ENCODE measurements at regions not wholly inside any gene's neighbourhood (a gene's known extent, or its start where the extent isn't known, plus 50 kb on each side); places are given as distances from the start of the nearest gene placed in this dataset.
"Not testable (repeated sequence)": the region's sequence is repeated elsewhere in the genome, so short reads cannot be mapped to it uniquely, and the experiment has no call there.

DNA sequence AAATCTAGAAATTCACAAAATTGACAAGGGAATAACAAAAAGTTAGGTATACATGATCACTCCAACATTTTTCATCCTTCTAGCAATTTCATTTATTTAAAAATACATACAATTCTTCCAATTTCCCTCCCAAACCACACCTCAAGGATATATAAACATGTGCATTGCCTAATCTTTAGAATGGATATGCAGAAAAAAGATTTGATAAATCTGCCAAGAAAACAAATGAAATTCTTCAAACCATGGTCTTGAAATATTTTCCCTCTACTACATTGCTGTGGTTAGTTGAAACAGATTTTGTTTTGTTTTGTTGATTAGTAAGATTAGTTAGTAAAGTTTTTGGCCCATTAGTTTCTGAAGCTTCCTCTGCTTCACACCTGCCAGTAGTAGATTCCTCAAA lies 703.3 kb upstream of the CCDC179 start:
- DNase-seq (ENCODE audit: low read depth), result peak; percentile 54

DNA sequence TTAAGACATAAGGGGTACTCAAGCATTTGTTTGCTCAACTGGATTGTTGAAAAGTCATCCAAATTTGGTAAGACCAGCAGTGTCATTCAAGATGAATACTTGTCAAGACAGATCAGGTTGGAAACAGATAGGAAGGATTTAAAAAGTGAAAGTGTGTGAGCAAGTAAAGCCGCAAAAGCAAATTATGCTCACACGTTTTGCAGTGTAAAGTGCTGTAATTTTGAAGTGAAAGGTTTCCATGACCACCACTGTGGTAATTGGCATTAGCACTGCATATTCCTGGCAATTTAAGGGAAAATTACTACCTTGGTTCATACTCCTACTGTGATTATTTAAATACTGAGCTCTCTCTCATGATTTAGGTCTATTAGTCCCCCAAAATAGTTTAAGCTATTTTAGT lies 704.1 kb upstream of the CCDC179 start:
- DNase-seq (ENCODE audit: low read depth), result no peak

DNA sequence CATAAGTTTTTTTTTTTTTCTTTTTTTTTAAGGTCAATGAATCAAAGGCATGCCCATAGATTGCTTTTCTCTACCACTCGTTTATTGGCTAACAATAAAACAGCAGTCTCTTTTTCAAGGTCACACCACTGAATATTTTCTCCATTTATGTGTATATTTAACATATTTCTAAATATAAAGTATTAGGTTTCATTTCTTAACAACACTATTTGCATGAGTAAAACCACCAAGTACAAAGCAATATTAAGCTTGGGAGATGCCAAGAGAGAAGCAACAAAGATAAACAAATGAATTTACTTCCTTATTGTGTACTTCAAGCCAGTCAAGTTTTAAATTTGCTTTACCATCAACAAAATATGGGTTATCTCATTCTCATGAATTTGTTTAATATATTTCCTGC lies 708.9 kb upstream of the CCDC179 start:
- DNase-seq (ENCODE audit: low read depth), result peak; percentile 23

DNA sequence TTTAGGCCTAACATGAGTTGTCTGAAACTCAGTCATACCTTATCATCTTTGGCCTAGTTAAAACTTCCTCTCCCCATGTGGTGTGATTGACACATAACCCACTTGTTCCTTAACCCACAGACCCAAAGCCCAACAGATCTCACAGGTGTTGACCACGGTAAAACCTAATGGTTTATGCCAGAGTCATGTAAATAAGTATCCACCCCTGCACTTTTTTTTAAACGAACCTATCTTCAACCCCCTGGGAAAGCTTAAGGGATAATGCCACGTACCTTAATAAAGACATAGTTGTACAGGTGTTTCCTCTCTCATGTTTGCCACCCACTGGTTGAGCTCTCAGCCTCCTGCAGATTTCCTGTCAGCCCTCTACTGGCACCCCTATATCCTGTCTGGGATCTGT lies 709.3 kb upstream of the CCDC179 start:
- peak; percentile 18 for DNase-seq (ENCODE audit: low read depth)

DNA sequence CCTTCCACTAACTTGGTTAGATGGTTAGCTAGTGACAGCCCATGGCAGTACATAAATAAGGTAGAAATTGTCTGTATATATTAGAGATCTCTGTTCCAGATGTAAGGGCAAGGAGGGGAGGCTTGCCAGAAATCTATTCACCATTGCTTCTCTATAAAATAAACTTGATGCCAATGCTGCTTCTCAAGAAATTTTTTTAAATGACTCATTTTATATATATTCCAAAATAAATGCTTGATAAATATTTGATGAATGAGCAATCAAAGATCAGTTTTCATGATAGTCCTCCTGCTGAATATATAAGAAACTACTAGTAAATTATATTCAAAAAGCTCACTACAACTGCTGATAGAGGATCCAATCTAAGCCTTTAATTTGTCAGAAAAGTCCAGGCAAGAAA lies 710.6 kb upstream of the CCDC179 start:
- DNase-seq (ENCODE audit: low read depth), result peak; percentile 61

DNA sequence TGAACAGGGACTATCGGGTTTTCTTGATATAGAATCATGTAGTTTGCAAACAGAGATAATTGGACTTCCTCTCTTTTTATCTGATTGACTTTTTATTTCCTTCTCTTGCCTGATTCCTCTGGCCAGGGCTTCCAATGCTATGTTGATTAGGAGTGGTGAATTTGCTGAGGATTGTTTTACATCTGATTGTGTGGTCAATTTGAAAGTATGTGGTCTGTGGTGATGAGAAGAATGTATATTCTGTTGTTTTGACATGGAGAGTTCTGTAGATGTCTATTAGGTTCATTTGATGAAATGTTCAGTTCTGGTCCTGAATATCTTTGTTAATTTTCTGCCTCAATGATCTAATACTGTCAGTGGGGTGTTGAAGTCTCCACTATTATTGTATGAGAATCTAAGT lies 713.2 kb upstream of the CCDC179 start:
- peak; percentile 70 for DNase-seq (ENCODE audit: low read depth)

DNA sequence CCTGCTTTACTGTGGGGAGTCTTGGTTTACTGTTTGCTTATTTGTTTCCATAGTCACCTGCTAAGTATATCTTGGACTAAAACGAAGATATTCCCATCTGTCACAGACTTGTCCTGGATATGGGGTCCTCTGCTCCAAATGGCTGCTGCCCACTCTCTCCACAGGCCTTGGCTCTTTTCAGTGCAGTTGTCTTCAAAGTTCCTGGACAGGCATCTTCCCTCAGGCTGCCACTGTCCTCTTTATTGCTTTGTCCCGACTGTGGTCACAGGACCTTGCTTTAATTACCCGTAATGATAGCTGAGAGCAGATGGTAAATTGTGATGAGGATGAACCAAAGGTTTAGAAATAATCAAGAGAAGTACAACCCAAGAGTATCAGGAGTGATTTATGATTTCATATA lies 713.9 kb upstream of the CCDC179 start:
- DNase-seq (ENCODE audit: low read depth), result no peak

DNA sequence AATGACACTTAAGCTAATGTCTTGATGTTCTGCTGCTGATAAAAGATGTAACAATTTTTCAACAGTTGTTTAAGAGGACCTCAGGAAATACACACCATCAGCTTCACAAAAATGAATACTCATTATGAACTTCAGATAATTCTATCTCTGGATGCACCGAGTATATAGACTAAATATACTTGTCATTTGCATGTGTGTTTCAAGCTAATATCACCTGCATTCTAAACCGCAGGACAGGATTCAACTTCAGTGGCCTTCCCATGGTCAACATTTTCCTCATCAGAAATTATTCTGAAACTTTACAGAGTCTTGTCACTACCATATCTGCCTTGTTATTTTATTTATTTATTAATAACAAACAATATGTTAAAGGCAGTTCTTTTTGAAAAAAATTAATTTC lies 717.0 kb upstream of the CCDC179 start:
- no peak for DNase-seq (ENCODE audit: low read depth)

DNA sequence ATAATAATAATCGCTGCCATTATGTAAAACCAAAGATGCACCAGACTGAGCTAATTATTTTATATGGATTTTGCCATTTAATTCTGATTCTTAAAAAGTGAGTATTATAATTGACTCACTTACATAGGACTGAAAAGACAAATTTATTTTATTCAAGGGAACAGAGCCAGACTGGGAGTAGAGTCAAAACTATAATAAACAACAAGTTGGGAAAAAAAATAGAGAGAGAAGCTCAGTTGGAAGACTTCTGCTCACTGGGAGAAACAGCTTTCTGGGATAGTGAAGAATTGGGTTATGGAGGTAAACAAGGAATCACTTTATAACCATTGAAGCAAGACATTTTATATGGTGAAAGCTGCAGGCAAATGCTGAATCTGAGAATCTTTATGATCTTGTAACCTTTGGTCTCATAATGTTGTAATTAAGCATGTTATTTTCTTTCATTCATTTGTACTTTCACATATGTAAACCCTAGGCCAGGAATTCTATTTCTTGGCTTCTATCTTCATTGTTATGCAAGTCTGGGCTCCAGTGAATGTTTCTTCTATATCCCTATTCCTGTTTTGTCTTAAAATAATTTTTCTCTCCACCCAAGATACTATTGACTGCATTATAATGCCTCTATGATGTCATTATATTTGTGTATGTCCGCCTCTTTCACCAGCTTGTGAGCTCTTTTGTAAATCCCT lies 725.3 kb upstream of the CCDC179 start:
- peak; percentile 21 for DNase-seq (ENCODE audit: low read depth)

DNA sequence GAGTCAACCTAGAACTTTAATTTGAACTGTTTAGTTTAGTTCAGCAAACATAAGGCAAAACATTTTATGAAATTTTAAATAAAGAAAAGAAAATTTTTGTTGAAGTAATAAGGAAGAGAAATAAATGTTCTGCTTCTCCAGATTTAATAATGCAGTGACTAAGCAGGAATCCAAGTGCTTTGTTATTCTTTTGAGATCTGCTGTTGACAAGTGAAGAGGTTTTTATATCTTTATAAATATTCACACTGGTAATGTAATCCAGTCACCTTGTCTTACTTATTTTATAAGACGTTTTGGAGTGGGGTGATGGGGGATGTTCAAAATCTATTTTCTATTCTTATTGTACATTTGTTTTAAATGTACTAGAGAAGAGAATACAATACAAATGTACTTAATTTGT lies 725.9 kb upstream of the CCDC179 start:
- DNase-seq (ENCODE audit: low read depth), result peak; percentile 42

DNA sequence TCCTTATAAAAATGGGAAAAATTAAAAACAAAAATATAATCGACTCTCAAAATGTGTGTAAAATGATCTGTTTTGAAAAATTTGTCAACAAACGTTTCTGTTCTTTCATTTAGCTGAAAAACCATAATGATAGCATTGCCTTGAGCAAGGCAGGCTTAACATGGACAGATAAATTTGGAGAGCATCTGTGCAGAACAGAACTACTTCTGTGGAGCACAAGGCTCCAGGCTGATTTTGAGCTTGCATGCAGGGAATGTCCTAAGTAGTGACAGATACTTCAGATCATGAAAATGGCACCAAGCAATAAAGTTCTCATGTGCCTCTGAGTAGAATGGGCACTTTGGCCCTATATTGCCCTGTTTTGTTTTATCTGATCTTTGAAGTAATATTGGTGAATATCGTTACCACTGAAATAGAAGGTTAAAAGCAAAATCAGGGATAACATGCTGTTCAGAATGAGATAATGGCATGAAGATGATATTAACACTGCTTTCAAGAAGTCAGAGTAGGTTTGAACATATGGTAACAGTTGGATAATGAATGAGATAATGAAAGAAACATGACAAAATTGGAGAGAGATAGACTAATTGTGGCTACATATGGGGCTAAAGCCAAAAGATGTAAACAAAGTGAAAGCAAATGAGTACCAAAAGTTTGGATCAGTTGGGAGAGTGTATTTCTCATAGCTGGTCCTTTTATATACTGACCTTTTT lies 730.5 kb upstream of the CCDC179 start:
- DNase-seq (ENCODE audit: low read depth), result no peak

DNA sequence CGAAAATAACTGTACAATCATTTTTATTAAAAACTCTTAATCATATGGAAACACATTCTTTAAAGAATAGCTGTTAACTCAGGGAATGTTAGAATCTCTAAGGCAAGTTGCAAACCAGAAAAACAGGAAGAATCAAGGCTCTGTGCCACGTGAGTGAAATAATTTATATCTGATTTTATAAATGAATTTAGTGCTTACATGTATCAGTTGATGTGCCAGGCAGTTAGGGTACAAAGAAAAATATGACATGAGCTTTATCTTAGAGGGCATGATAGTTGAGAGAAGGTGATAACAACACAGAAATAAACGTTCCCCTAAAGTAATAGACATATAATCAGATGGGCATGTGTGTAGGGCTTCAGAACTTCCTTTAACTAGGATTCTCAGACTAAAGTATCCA lies 734.5 kb upstream of the CCDC179 start:
- no peak for DNase-seq (ENCODE audit: low read depth)

DNA sequence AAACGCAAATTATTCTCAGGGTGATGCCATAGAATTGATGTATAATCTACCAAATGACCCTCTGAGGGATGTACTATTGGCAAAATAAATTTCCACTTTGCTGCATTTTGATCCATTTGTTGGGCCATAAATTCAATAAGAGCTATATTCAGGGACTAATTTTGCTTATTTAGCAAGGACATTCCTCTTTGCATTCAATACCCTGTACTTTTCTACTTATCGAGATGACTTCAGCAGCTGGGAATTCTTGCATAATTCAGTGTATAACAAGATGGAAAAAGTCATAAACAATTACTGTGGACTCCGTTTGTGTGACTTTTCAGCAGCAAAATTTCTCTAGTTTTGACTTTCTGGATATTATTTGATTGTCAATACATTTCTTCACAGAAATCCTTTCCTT lies 744.7 kb upstream of the CCDC179 start:
- DNase-seq (ENCODE audit: low read depth), result peak; percentile 52

DNA sequence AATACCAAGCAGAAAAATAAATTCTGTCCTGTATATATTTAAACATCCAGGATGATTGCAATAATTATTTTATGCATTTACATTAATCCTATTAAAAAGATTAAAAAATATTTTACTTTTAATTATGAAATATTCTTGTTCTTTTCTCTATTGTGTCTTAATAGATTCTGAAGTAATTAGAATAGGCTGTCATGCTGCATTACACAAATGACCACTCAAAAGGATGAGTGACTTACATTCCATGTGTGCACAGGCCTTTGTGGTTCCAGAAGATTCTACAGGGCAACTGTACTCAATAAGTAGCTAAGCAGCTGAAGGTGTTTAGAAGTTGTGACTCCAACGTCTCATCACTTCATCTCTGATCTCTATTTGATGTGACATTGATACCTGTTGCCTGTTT lies 745.9 kb upstream of the CCDC179 start:
- no peak for DNase-seq (ENCODE audit: low read depth)

DNA sequence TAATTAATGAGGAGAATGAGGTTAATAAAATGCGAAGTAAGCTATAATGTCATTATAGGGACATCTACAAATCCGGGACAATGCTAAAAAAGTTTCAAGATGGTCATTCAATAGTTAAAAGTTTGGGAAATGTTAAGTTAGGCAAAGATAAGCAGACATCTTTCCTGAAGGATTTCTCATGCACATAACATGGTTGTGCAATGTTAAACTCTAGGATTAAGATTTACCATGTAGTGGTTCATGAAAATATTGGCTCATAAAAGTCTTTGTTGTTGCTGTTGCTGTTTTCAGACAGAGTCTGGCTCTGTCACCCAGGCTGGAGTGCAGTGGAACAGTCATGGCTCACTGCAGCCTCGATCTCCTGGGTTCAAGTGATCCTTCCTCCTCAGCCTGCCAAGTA lies 751.5 kb upstream of the CCDC179 start:
- DNase-seq (ENCODE audit: low read depth), result no peak

DNA sequence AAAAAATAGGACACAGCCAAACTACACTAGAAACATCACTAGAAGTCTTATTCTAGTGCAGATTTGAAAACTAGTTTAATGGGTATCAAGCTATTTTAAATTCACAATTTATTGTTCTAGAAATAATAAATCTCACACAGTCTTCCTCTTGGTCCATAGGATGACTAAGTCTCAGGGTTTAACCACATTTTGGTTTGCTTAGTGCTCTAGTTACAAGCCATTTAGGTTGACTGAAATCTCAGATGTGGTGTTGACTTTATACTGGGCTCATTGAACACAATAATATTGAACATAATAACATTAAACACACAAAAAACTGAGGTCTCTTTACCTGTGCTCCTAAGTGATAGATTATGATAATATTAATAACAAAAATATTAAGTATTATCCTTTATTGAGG lies 760.3 kb upstream of the CCDC179 start:
- peak; percentile 14 for DNase-seq (ENCODE audit: low read depth)

DNA sequence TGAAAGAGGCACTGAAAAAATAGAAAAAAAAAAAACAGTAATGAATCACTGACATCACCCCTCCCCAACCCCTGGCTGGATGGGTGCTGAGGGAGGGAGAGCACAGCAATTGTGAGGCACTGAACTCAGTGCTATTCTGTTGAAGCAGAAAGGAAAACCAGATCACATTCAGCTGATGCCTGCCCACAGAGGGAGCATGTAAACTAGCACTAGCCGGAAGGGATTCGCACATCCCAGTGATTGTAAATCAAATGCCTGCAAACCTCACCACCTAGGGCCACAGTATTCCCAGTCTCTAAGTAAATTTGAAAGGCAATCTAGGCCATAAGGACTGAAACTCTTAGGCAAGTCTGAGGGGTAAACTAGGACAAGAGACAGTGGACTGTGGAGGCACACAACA lies 772.0 kb upstream of the CCDC179 start:
- no peak for DNase-seq (ENCODE audit: low read depth)

DNA sequence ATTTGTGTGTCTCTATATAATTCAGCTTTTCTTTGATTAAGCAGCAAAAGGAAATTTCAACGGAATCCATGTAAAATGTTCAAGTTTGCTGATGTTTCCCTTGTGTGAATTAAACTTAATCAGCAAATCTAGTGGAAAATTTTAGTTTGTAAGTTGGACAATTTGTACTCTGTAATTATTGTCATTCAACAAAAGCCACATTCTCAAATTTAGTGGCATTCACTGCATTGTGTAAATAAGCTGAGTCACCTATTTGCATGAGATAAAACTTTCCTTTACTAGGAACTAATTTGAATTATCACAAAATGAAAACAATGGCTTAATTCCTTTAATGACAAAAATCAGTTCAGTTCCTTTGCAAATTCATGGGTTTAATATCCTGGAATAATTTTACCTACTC lies 784.2 kb upstream of the CCDC179 start:
- no peak for DNase-seq (ENCODE audit: low read depth)

DNA sequence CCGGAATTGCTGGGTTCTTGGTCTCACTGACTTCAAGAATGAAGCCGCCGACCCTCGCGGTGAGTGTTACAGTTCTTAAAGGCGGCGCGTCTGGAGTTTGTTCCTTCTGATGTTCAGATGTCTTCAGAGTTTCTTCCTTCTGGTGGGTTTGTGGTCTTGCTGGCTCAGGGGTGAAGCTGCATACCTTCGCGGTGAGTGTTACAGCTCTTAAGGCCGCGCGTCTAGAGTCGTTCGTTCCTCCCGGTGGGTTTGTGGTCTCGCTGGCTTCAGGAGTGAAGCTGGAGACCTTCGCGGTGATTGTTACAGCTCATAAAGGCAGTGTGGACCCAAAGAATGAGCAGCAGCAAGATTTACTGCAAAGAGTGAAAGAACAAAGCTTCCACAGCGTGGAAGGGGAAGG lies 792.1 kb upstream of the CCDC179 start:
- not testable (repeated sequence) for DNase-seq (ENCODE audit: low read depth)

DNA sequence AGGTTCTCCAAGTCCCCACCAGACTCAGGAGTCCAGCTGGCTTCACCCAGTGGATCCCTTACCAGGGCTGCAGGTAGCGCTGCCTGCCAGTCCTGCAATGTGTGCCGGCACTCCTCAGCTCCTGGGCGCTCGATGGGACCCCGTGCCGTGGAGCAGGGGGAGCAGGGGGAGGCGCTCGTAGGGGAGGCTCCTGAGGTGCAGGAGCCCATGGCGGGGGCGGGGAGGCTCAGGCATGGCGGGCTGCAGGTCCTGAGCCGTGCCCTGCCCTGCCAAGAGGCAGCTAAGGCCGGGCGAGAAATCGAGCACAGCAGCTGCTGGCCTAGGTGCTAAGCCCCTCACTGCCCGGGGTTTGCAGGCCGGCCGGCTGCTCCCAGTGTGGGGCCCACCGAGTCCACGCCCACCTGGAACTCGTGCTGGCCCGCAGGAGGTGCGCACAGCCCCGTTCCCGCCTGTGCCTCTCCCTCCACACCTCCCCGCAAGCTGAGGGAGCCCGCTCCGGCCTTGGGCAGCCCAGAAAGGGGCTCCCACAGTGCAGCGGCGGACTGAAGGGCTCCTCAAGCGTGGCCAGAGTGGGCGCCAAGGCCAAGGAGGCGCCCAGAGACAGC lies 792.9 kb upstream of the CCDC179 start:
- no peak for DNase-seq (ENCODE audit: low read depth)

DNA sequence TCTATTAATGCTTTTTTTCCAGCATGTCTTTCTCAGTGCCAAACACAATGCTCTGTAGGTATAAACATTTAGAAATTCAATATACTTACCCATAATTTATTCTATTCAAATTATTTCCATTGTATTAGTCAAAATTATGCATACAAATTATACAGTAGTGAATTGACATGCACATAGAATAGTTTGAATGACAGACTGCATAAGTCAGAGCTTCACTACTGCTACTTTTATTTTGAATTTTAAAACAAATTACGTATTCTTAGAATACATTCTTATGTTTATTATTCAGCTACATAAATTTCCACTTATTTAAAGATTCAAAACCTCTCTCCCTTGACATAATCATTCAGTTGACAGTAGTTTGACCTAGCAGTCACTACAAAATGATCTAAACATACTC lies 808.0 kb upstream of the CCDC179 start:
- DNase-seq (ENCODE audit: low read depth), result no peak

DNA sequence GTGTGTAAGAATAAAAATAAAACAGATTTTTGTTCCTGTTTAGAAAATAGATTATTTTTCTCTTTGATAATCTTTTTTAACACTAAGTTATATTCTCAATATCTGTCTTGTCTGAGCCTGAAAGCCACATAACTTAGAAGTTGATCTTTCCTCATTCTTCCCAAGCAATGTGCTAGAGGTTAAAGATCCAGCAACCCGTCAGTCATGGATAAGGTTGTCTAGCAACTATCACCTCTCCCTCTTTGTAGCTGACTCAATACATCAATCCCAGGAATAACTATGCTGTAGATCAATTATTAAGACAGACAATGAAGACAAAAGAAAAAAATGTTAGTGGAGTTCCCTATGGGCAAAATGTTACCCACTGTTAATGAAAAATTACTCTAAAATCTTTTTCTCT lies 813.1 kb upstream of the CCDC179 start:
- DNase-seq (ENCODE audit: low read depth), result no peak

DNA sequence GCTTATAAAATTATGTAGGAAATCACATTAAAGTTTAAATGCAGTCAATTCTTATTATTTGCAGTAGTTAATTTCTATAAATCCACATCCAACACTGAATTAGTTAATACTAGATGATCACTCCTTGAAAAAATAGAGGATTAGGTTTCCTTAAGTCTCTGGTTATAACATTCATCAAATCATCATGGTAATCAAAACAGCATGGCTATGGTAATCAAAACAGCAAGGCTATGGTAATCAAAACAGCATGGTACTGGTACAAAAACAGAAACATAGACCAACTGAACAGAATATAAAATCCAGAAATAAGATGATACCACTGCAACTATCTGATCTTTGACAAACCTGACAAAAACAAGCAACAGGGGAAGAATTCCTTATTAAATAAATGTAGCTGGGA lies 814.6 kb upstream of the CCDC179 start:
- DNase-seq (ENCODE audit: low read depth), result no peak

DNA sequence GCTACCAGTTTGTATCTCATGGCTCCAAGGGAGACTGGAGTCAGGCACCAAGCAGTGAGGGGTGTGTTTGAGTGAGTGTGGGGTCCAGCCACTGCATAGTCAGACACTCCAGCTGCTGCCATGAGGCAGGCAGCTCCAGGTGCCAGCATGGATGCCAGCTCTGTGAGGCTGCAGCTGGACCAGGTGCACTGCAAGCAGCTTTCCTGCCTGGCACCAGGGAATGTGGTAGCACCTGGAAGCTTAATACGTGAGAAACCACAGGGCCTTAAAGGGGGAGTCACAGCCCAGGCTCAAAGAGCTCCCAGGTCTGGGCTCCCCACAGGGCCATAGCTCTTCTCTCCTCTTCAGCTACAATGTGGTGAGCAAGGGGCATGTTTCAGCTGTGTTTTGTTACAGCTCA lies 817.8 kb upstream of the LUZP2 start:
- DNase-seq (ENCODE audit: low read depth), result no peak

All from iris pigment epithelial cell (primary cell).